COLO829 (cell line): ENCODE measurements at regions not wholly inside any gene's neighbourhood (a gene's known extent, or its start where the extent isn't known, plus 50 kb on each side); places are given as distances from the start of the nearest gene placed in this dataset.
"Not testable (repeated sequence)": the region's sequence is repeated elsewhere in the genome, so short reads cannot be mapped to it uniquely, and the experiment has no call there.

Source experiments
- DNase-seq: peaks from one replicate; pipeline ENCODE4 v3.0.0; 2012; ENCODE audit warnings: low spot score

DNA sequence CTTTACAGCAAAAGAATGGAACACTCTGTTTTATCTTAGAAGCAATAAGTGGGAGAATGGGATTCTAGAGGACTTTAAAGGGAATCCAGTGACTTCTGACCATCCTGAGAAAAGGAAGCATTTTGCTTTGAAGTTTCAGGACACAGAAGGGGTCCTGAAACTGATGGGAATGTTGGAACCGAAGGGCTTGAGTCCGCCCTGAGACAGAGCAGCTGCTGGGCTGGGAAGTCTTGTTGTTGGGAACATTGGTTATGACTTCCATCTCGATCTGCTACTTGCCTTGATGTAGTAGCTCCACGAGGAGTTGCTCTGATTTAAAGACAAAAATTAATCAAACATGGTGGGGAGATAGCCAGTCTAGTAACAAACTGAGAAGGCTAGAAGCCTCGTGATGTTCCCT lies 177.6 kb downstream of the JCAD start:
- no peak for DNase-seq

DNA sequence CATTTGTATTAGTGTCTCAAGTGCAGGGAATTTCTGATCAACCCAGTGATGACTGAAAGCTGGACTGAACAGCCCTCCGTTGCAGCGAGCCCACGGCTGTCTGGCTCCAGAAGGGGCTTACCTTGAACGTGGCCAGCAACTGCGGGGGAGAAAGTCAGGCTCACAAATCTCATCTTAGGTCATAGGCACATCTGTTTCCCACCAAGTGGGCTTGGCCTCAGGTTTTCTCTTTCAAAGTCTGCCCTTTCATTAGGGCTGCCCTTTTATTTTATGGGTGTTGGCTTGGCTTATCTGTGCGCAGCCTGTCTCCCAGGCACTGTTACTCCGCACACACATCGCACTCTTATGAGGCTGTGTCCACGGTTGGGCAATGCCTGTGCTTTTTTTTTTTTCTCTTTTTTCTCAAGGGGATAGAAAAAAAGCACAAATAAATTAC lies 178.0 kb downstream of the JCAD start:
- DNase-seq: no peak

DNA sequence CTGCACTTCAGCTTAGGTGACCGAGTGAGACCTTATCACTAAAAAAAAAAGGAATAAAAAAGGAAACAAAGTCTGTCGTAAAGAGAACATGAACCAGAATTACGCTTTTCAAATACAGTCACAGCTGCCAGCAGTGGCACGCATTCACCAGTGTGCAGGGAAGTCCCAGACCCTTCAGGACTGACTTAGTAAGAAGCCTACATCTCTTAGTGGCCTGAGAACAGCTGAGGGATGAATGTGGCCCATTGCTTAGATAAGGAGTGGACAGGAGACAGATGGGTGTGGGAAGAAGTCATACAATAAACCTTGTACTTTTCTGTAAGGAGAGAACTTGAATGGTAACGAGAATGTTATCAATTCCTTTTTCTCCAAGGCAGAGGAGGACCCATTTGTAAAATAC lies 178.5 kb downstream of the JCAD start:
- DNase-seq: no peak

DNA sequence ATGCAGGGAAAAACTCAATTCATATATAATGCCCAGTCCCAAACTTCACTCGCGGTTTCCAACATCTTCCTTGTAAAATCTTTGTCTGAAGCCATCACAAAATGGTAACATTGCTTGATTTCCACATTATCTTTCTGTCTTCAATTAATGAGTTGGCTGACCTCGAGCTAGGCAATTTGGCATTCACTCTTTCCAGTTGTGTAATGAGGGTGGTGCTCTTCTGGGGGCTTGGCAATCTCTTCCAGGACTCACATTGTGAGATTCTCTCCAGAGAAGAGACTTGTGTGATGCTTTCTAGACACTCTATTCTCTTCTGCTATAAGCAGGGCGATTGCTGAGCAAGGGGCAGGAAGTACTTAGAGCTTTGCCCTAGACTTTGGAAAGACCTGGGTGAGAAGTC lies 179.5 kb downstream of the JCAD start:
- no peak for DNase-seq

DNA sequence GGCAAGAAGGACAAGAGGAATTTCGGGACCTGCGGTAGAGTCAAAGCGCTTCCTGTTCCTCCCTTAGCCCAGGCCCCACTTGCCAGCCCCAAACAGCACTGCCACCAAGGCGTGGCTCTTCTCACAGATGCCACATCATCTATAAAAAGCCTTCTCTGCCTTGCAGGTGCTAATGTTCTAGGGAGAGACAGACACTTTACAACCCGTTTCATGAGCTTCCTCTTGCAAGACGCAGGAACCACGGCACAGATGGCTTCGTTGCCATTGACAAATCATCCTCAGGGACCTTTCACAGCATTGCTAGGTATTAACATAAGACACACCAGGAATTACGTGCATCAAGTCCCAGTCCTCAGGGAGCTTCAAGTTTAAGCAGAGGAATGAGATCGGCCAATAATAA lies 180.9 kb downstream of the JCAD start:
- no peak for DNase-seq

DNA sequence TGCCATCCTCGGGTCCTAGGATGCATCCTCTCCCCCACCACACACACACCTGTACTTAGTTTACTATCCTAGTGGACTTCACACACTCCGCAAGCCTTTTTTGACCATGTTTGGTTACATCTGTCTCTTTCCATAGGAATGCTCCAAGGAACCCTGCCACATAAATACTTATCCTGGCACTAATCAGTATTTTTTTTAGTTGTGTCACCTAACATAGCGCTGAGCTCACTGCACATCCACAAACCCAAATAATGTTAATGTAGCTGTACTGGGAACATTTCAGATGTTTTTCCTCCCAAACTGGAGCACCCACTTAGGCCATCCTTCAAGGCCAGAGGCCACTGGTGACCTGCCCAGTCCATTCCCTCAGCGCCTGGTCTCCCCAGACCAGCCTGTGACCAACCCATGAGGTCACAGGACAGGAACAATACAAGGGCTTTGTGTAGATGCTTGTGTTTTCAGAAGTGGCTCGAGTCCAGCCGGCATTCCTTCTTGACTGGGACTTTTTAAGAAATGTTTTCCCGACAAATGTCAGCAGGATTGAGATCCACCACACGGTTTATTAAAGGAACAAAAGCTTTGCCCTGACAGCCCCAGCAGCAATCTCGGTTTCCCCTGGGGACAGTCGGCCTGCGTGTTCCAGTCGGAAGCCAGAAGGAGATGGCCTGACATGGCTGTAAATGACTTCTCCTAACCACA lies 181.4 kb downstream of the JCAD start:
- DNase-seq: no peak

DNA sequence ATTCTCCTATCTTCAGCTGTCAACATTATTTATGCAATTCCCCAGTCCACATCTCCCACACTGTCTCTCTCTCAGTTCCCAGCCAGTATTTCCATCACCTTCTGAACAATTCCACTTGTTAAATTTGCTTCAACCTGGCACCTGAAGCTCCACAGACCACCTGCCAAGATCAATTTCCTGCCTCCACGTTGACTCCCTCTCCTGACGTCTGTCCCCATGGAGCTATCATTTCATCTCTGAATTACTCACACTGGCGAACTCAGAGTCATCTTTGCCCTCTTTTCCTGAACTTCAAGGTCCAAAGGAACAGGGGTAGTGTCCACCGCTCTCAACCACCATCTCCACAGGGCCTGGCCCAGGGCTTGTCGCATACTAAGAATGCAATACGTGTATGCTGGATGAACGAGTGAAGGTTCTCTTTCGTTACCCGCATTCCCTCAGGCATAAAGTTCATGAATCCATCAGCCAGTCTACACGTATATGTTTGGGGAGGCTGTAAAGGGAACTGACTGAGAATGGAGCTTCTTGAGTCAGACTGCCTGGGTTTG lies 183.3 kb downstream of the JCAD start:
- no peak for DNase-seq

DNA sequence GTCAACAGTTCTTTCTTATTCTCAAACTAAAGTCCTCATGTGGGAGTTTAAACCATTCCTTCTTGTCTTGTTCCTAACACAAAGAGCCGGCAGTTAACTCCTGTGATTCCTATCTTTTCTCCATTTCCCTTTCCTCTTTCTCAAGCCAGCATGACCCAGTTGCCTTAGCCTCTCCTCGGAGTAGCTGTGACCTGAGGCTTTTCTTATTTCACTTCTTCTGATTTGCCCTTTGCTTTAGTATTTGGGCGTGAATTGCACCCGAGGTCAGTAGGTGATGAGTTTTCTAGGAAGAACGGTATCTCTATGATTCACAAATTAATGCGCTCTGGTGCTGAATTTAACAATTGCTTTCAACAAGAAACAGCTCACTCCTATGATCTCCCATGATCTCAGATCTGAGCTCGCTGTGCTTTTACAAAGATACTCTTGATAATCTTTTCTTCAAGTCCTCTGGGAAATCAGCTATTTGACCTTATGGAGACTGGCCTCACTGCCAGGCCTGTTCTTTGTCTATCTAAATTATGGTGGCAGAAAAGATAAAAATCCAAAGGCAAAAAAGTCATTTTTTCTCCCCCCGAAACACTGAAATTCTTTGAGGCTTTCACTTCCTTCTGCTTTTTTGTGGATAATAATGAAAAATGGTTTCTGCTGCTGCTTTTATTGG lies 184.6 kb downstream of the JCAD start:
- DNase-seq: peak; percentile 53

DNA sequence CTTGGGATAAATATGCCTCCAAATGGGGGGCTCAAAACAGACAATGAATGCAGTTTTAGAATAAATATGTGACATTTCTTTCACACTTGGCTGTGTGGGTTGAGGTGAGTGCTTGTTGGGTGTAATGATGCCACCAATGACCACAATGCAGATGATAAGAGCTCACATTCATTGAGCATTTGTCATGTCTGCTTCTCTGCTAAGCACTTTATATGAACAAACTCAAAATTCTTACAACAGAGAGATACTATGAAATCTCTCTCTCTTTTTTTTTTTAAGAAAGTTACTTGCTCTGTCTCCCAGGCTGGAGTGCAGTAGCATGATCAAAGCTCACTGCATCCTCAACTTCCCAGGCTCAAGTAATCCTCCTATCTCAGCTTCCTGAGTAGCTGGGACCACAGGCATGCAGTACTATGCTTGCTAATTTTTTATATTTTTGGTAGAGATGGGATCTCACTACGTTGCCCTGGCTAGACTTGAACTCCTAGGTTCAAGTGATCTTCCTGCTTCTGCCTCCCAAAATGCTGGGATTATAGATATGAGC lies 185.4 kb downstream of the JCAD start:
- no peak for DNase-seq

DNA sequence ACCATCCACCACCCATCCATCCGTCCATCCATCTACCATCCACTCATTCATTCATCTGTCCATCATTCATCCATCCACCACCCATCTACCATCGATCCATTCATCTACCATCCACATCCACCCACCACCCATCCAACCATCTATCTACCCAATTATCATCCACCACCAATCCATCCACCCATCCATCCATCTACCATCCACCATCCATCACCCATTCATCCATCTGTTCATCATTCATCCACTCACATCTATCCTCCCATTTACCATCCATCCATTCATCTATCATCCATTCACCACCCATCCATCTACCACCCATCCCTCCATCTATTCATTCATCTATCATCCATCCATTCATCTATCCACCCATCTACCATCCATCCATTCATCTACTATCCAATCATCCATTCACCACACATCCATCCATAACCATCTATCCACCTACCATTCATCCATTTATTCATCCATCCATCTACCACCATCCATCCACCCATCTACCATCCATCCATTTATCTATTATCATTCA lies 188.8 kb downstream of the JCAD start:
- no peak for DNase-seq

DNA sequence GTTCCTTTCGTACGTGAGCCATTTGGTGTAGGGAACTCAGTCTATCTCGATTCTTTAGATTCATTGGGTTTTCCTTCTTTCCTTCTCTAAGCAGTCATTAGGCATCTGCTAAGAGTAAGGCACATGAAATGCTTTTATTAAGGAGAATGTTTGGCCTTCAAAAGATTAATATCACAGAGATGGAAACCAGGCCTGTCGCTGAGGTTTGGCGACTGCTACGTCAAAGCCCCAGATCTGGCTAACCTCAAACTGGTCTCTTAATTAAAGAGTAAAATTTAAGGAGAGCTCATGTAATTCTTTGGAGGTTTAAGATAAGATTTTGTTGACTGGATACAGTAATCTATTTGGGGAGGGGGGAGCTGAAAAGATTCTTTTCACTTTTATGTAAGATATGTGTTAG lies 189.8 kb downstream of the JCAD start:
- DNase-seq: no peak

DNA sequence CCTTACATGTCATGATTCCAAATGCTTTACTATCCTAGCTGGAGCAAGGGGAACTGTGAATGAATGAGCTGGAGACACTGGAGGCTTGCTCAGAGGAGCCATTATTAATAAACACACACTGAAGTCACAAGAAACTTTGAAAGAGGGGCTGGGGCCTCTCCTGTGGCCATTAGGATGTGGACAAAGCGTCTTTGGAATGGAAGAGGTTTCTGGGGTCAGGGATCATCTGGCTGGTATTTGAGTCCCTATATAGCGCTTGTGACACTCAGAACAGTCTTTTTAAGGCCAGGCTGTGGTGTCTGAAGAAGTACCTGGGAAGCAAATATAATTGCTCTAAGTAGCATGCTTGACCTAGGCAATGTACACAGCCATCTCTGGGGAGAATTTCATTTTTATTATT lies 193.0 kb downstream of the JCAD start:
- DNase-seq: no peak

DNA sequence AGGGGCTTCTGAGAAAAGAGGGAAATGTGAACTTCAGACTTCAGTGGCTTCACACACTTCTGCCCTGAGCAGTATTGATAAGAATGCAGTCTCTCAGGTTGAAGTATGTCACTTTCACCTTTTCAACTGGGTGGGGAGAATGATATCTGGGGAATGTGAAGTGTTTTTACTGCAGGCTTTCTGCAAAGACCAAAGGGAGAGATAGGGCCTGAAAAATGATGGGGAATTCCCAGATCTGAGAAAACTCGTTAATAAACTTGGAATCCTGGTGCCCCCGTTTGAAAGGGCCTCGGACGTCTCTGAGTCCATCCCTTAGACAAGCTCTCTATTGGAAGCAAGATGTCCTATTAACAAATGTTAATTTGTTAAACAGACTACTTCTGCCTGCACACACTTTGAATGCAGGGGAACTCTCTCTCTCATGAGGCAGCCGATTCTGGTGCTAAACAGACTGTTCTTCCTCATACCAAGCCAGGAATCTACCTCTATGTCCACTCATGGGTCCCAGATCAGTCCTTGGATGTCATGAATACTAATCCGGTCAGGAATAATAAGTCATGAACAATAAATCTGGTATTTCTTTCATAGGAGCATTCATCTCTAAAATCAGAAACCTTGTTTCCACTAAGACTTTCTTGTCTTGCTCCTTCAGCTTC lies 193.6 kb downstream of the JCAD start:
- DNase-seq: no peak

DNA sequence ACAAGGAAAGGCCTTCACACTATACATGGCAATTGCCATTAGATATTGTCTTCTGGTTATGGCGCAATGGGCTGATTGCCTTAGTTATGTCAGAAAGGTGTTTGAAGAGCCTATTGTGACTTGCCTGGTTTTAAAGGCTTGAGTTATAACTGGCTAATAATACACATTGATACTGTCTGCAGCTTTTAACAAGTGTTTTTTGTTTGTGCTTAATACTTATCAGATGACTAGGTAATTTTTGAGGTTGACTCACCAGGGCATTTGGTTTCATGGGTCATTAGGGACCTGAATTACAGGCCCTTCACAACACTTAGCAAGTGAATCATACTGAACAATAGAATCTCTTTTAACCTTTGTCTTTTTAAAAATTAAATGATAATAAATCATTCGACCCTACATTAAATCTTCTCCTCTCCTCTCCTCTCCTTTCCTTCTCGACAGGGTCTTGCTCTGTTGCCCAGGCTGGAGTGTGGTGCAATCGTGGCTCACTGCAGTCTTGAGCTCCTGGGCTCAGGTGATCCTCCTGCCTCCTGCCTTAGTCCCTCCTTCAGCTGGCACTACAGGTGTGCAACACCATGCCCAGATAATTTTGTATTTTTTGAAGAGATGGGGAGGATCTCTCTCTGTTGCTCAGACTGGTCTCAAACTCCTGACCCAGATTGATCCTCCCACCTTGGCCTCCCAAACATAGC lies 196.3 kb downstream of the JCAD start:
- DNase-seq: peak; percentile 93

DNA sequence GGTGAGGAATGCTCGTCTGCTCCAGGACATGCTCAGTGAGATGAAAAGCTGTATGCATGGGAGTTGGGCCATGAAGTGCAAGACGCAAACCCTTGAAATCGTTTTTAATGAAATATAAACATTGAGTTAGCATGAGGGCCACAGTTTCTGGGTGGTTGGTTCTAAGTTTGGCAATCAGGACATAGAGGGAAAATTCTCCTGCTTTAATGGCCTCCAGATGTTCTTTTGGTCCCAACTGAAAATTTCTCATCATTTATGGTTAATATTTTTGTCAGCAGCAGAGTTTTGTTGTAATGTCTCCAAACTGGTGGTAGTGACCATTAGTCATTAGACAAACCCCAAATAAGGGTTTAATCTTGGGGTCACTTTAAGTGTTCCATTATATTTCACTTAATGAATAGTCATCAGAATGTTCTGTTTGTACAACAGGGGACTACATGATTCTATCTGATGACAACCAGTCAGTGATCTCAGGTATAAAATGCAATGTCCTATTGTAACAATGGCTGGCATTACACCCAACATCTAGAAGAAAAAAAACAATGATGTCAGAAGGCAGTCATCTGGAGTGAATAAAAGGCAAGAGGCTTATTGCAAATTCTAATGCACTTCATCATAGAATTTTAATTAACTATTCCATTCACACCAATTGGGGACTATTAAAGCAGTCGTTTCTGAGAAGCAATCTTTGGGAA lies 197.4 kb downstream of the JCAD start:
- no peak for DNase-seq

DNA sequence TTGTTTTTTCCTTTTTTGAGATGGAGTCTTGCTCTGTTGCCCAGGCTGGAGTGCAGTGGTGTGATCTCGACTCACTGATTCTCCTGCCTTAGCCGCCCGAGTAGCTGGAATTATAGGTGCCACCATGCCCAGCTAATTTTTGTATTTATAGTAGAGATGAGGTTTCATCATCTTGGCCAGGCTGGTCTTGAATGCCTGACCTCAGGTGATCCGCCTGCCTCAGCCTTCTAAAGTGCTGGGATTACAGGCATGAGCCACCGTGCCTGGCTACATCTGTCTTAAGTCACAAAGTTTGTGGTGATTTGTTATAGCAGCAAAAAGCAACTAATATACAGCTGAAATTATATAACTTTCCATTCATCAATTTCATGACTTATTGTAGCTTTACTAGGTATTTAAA lies 198.2 kb downstream of the JCAD start:
- DNase-seq: not testable (repeated sequence)

DNA sequence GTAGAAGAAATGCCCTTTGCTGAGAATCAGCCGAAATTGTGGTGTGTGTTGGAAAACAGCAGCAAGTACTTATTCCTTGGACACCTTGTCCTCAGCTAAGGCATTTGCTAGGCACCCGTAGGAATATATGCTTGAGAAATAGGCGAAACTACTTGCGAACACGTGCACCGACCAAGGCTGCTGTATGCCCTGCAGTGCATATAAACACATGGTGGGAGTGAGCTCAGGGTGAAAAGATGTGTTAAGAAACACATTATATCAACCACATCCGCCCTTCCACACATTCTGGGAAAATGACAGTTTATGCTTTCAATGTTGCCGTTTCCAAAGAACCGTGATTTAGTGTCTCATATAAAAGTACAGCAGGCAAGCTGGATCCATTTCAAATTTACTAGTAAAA lies 199.2 kb downstream of the JCAD start:
- DNase-seq: no peak

DNA sequence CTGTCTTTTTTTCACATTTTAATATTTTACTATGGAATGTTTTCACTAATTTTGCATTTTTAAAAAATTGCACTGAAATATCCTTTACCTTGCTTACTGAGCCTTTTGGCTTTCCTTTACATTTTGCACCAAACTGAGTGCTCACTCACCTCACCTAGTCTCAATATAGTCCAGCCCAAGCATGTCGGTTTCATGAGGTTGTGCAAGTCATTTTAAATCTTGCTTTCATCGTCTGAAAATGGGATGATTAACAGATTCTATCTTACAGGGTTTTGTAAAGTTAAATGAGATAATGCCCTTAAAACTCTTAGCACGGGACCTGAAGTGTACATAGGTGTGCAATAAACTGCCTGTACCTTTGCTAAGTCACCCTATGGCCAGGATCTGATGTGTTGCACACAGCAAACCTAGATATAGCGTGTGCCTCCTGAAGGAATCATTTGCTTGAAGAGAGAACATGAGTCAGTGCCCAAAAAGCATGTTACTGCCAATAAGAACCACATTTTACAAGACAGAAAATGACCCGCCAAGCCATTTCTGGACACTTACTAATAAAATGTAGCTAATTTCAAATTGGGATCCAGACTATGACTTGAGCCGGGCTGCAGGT lies 199.8 kb downstream of the JCAD start:
- DNase-seq: no peak

DNA sequence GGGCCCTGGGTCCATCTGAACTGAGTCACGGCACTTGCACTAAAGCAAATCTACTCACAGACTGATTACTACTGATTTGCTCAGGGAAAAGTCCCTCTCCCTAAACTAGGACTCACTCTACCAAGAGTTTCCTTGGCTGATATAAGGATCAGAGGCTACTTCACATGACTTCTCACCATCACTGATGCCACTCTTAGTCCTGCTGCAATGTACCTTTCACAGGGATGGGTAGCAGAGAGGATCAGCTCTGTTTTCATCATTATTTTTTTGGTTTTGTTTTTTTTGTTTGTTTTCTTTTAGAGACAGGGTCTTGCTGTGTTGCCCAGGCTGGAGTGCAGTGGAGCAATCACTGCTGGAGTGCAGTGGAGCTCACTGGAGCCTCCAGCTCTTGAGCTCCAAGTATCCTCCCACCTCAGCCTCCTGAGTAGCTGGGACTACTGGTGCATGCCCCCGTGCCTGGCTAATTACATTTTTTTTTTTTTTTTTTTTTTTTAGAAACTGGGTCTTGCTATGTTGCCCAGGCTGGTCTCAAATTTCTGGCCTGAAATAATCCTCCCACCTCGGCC lies 200.6 kb downstream of the JCAD start:
- DNase-seq: no peak

DNA sequence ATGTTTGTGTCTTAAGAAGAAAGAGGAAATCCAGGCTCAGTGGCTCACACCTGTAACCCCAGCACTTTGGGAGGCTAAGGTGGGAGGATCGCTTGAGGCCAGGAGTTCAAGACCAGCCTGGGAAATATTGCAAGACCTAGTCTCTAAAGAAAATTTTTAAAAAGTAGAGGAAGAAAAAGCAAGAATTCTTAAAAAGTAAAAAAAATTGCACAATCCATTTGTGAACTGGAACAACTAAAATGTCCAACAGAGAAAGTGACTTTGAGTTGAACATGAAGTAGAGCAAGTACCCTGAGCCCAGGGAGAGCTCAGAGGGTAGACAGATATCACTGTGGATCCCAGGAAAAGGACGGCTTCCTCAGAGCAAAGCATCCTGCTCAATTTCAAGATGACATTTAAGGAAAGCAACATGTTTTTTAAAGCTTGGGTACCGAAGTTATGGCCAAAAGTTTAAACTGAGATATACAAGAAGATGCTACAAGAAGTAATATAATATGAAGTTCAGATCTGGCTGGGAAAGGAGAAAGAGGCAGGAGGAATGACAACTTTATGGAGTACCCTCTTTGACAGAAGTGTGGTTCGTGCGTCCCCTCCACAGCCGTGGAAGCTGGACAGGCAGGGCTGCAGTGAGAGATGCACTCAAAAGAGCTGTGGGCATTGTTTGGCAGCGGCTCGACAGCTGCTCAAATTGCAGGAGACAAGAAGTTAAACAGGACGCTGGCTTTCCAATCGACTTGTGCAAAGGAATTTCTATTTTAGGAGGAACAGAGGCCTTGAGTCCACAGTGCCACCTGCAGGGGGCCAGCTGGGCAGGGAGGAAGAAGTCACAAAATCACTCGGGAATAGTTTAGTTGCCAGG lies 201.3 kb downstream of the JCAD start:
- no peak for DNase-seq
